Hematopoietic multipotent progenitor cell treated with erythropoietin and hydrocortisone succinate and interleukin-3 and kit ligand, for 15 days (in vitro differentiated cells): ENCODE measurements at regions not wholly inside any gene's neighbourhood (a gene's known extent, or its start where the extent isn't known, plus 50 kb on each side); places are given as distances from the start of the nearest gene placed in this dataset.
A peak's percentile ranks its signal among the peaks of the same experiment; 100 is the strongest.

Experiments
- DNase-seq: peaks from one replicate; pipeline ENCODE4 v3.0.0-alpha.2; 2015; ENCODE audit warnings: low spot score

DNA sequence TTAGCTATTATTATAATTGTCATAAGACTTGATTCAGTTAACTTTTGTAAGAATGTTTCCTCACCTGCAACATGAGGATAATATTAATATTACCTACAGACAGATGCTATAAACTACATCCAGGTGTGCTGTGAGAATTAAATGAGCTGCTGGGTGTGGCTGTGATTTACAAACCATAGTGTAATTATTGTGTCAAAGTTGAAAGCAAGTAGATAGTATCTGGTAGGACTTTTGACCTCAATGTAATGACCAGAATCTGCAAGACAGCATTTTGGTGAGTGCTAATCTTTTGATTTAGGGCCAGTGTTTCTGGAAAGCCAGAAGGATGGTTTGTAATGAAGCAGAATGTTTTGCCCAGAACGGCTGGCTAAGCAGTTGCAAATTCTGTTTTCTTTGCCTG is 162.5 kb downstream of the TRMT11 start:
- no peak for DNase-seq

DNA sequence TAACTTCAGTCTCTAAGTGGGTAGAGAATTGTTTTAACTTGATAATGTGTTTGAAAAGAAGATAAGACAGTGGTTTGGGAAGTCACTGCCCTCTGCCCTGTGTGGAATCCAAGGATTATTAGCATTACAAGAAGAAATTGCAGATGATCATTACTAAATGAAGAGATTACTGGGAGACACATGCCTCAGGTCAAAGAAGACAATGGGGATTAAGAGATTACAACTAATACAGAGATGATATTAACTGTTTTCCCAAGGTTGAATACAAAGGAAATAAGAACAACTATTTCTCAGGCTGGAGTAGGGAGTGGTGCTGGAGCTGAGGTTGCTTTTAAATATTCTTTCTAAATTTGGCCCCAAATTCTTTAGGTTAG is 166.0 kb downstream of the TRMT11 start:
- DNase-seq = no peak

GRCh38 chr6:126153661-126154060 is 167.3 kb downstream of the TRMT11 start:
- no peak for DNase-seq

DNA sequence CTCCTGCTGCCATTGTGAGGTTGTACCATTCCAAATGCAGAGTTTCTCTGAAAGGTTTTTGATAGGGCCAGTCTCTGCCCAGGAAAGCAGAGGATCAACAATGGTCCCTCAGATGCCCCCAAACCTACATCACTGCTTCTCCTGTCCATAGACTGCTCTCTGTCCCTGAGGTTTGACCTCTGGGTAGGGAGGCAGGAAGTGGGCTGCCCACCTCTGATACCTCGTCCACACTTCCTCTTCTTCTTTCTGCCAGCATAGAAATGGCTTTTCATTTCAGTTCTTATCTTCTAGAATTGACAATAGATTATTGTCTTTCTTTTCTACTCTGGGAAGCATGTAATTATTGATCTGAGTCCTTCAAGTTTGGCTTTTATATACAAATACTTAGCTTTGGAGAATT is 170.6 kb downstream of the TRMT11 start:
- DNase-seq = no peak

DNA sequence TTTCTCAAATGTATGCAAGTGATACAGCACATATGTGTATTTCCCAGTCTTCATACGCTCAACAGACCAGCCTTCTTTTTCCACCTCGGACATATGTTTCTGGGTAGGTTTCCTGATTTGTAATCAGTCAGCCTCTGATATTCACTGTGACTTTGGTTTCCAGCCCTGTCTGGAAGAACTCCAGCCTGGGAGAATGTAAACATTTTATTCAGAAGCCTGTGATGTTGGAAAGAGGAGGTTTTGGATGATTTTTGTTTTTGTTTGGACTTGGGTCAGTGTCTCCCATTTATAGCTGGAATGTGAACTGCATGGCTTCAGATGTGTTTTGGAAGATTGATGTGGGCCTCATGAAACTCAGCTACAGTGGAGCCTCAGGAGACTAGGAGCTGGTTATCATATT is 172.2 kb upstream of the CENPW start:
- DNase-seq = no peak

DNA sequence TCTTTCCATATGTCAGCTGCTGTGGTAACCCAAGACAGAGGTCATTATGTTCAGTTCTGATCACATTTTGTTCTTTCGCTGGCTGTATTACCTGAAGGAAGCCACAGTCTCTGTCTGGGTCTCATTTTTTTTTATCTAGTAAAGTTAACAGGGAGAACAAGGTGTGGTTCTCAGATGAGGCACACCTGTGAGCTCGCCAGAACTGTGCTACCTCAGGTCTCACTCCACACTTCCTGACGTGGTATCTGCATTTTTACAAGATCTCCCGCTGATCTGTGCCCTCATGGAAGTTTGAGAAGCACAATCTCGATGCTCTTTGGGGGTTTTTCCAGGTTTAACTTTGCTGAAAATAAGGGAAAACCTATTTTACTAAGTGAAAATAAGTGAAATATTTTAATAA is 169.5 kb upstream of the CENPW start:
- DNase-seq = no peak

GRCh38 chr6:126170978-126171382 is 168.9 kb upstream of the CENPW start:
- peak; percentile 59 for DNase-seq

- no peak for DNase-seq
Observed at GRCh38 chr6:126172131-126172530, 167.8 kb upstream of the CENPW start.

DNA sequence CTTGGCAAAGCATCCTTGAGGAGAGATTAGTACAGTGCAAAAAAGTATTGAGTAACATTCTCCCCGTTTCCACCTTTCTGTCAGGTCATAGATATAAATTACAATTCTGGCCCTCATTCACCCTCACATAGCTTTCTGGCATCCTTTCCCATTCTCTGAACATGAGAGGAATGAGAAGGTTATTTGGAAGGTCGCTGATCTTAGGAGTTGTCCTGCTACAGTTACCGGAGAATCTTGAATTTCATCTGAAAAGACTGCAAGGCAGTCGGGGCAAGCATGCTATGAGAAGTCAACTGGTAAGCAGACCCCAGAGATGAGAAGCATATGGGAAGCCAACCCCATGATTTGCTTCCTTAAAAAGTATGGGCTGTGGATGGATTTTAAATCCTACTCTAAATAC is 166.7 kb upstream of the CENPW start:
- no peak for DNase-seq

DNA sequence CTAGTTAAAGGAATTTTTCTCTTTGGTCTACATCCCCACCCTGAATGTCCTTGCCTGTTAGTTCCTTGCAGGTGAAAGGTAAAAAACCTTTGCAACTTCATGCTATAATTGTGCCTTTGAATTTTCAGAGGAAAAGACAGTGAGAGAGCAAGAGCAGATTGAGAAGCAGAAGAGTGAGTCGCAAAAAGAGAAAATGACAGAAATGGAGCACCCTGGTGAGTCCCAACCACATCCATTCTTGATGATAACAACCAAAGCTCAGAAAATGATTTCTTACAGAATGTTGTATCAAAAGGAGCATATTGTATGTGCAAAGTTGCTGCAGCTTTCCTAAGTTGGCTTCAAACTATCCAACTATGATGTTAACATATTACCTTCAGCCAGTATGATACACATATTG is 165.2 kb upstream of the CENPW start:
- no peak for DNase-seq

DNA sequence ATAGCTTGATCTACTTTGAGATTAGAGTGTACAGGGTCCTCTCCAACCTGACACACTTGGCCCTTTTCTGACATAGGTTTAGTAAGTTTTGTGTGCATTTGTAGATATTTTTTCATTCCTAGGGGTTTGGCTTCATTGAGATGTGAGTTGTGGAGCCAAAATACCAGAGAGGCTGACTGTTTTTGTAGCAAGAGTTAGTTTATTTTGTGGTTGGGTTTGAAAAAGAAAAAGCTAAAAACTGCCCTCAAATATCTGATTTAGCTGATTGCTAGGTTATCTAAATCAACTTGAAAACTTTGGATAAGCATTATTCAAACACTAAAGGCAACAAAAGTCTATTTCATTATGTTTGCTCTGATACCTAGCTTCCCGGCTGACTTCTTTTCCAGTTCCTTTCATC is 164.7 kb upstream of the CENPW start:
- no peak for DNase-seq

DNA sequence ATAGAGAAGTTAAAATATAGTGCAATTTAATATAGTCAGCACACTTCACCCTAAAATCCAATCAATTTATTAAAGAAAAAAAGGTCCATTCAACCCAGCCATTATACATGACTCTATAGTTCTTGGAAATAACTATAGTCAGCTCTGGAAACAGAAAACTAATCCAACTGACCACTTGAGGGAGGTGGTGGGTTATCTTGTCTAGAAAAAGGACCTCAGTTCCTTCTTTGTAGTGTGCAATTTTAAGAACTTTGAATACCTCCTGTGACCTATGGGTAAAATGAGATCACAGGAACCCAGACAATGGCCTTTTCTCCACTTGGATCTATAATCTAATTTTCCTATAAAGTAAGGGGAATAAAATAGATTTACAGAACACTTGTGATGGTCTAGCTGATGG is 163.6 kb upstream of the CENPW start:
- no peak for DNase-seq

DNA sequence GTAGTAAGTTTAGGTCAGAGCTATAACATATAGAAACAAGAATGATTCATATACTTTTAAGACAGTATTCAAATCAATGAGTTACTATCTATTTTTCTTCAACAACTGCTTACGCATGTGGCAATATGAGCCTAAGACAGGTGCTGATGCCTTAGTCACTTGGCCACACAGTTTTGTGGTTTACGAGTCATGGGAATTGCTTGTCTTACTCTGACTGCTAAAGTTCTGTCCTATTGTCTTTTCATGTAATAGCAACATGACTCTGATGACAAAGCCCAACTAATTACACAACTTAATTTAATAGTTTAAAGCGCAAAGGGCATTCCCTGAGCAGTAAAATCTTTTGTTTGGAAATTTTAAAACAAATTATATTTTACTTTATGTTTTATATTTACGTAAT is 159.3 kb upstream of the CENPW start:
- DNase-seq = no peak

GRCh38 chr6:126181173-126181741 is 158.7 kb upstream of the CENPW start:
- no peak for DNase-seq

- DNase-seq = no peak
Observed at GRCh38 chr6:126181890-126182289, 158.0 kb upstream of the CENPW start.

- DNase-seq = no peak
Observed at GRCh38 chr6:126182650-126183311, 157.1 kb upstream of the CENPW start.

DNA sequence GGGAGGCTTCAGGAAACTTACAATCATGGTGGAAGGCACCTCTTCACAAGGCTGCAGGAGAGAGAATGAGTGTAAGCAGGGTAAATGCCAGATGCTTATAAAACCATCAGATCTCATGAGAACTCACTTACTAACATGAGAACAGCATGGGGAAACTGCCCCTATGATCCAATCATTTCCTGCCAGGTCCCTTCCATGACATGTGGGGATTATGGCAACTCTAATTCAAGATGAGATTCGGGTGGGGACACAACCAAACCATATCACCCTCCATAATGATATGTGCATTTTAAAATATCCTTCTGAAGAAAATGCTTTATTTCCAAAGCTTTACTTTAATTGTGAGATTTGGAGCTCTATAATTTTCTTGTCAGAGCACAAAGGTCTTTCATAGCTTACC is 154.1 kb upstream of the CENPW start:
- DNase-seq = no peak

DNA sequence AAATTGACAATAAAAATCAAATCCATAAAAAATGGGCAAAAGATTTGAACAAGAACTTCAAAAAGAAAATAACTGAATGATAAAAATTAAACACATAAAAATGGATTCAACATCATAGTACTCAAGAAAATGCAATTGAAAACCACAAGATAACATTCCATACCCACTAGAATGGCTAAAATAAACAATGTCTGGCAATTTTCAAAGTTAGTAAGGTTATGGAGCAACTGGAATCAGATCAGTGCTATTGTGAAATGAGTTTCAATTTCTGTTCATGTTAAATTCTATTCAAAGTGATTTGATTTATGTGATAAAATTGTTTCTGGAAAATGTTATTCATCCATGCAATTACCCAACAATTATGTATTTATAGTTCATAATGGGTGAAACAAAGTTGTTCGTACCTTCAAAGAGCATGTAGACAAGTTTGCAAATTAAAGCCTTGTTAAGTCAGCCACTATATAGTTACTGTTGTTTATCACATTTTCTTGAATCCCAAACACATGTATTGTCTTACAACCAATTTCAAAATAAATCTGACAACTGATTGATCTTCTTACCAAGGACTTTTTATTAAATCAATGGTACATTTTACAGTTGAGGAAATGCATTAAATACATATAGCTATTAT is 151.5 kb upstream of the CENPW start:
- no peak for DNase-seq

GRCh38 chr6:126195625-126196236 is 144.2 kb upstream of the CENPW start:
- no peak for DNase-seq

DNA sequence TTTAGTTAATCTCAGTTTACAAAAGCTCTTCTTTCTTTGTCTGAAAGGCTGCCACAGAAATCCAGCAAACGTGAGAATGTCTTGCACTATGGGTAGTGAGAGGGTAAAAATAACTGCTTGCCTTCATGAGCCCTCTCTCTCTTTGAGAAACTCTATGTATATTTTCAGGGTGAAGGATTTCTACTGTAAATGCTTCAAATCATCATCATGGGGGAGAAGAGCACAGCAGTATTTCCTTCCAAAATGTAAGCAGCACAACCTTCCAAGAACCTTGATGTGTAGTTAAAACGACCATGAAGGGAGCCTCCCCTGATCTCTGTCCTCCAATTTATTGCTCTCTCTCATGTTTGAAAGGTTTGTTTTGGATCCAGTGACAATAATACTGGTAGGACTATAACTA is 141.3 kb upstream of the CENPW start:
- no peak for DNase-seq

DNA sequence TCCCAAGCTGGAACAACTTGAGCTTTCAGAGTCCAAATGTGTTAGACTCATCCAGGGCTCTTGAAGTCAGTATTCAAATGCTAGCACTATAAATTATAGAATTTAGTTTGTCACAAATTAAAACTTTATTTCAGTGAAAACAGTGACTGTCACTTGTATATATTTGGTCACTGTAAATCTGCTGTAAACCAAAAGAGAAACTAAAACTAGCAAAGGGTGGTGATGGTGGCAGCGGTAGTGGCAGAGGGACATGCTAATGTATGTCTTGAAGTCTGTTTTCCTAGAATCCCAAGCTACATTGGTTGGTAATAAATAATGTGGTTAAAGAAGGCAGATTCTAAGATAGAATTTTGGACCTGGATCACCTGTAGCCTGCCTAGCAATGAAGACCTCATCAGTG is 140.4 kb upstream of the CENPW start:
- DNase-seq = no peak

DNA sequence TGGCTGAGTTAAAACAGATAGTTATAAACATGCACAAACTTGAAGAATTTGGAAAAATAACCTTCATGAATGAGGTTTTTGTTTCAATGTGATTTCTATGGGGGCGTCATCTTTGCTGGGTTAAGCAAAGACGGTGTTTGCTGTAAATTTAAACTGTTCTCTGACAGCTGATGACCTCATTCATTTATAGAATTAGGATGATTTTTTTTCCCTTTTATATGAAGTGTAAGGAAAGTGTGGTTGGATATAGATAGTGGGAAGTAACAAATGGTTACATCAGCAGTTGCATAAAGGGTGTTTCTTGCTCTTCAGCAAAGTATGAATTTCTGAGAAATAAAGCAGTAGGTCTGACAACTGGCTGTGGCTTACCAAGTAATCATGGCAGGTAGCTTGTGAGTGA is 137.2 kb upstream of the CENPW start:
- no peak for DNase-seq

- no peak for DNase-seq
Observed at GRCh38 chr6:126204126-126204525, 135.8 kb upstream of the CENPW start.

DNA sequence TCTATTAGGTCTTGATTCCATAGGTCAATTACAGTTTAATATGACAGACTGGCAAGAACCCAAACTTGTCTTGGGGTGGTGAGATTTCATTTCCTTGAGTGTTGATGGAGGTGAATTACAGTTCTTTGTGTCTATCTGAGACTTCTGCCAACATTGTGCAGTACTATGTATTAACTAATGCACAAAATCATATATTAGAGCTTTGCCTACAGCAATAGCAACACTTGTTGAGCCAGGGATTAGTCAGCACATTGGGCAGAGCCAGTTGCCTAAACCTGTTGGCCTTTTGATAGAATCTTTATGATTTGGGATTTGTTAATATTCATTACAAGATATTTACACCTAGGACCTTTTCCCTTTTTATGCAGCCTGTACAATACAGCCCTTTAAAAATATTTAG is 135.3 kb upstream of the CENPW start:
- no peak for DNase-seq
